PC-9 (cell line): ENCODE measurements at regions not wholly inside any gene's neighbourhood (a gene's known extent, or its start where the extent isn't known, plus 50 kb on each side); places are given as distances from the start of the nearest gene placed in this dataset.

Source experiments
- BruUV-seq: library from RNA; stranded (reverse); fragments of 400-500 nt; replicated peaks from 2 replicates; lab custom pipeline; 2021; lab: Mats Ljungman, UMichigan
- CTCF ChIA-PET: fragments of 300-600 bp; sonication (Branson Sonifier 250); formaldehyde crosslinking; loops from one replicate; lab custom pipeline; 2022; ENCODE audit warnings: antibody characterized with exemption; lab: Charles Lee
- POLR2A ChIA-PET: fragments of 300-600 bp; sonication (Branson Sonifier 250); formaldehyde crosslinking; loops from one replicate; lab custom pipeline; 2022; ENCODE audit warnings: antibody characterized with exemption; ENCODE audit not compliant: unreplicated experiment; lab: Charles Lee
- DNase-seq, 2 experiments: peaks; one replicate each; pipeline versions ENCODE4 v3.0.0 to v3.0.0-alpha.2; 2015 to 2022; ENCODE audit warnings: mixed read lengths in 1 of 2
- H2AFZ ChIP-seq: fragments of 200-600 bp; sonication (generic); 2 replicates; pipeline ENCODE4 v1.8.1; 2017; ENCODE audit warnings: antibody characterized with exemption
- H3F3A ChIP-seq: fragments of 200-600 bp; sonication (generic); 2 replicates; pipeline ENCODE4 v1.8.1; 2017; ENCODE audit warnings: antibody characterized with exemption, mild to moderate bottlenecking, low read depth; ENCODE audit not compliant: insufficient read depth
- H3K27ac ChIP-seq: fragments of 200-600 bp; sonication (generic); 2 replicates; pipeline ENCODE4 v1.6.1; 2016; ENCODE audit warnings: mixed run types
- H3K27me3 ChIP-seq: fragments of 200-600 bp; sonication (generic); 2 replicates; pipeline ENCODE4 v1.6.1; 2016; ENCODE audit warnings: low read depth, mixed run types; ENCODE audit not compliant: insufficient read depth
- H3K36me3 ChIP-seq: fragments of 200-600 bp; sonication (generic); 2 replicates; pipeline ENCODE4 v1.6.1; 2016; ENCODE audit warnings: low read depth, mixed run types
- H3K4me1 ChIP-seq: fragments of 200-600 bp; sonication (generic); replicated peaks from 2 replicates; pipeline ENCODE4 v1.6.1; 2016; ENCODE audit warnings: mixed run types; ENCODE audit not compliant: insufficient read depth
- H3K4me2 ChIP-seq: fragments of 200-600 bp; sonication (generic); 2 replicates; pipeline ENCODE4 v1.6.1; 2017; ENCODE audit warnings: mixed run types
- H3K4me3 ChIP-seq: fragments of 200-600 bp; sonication (generic); 2 replicates; pipeline ENCODE4 v1.6.1; 2016; ENCODE audit warnings: mixed run types
- H3K79me2 ChIP-seq: fragments of 200-600 bp; sonication (generic); 2 replicates; pipeline ENCODE4 v1.6.1; 2017; ENCODE audit warnings: low read depth, mixed run types
- H3K9me2 ChIP-seq: fragments of 200-600 bp; sonication (generic); 2 replicates; pipeline ENCODE4 v1.8.1; 2017; ENCODE audit warnings: mild to moderate bottlenecking; ENCODE audit not compliant: insufficient read depth
- H3K9me3 ChIP-seq: fragments of 200-600 bp; sonication (generic); 2 replicates; pipeline ENCODE4 v1.8.1; 2016; ENCODE audit warnings: low read depth; ENCODE audit not compliant: insufficient read depth
- H4K20me1 ChIP-seq: fragments of 200-600 bp; sonication (generic); 2 replicates; pipeline ENCODE4 v1.8.1; 2017; ENCODE audit not compliant: insufficient read depth
- CTCF ChIP-seq: fragments of 200-600 bp; sonication (generic); conservative IDR thresholded peaks from 2 replicates; pipeline ENCODE4 v1.6.1; 2017; ENCODE audit warnings: mixed run types, antibody characterized with exemption, mild to moderate bottlenecking, moderate library complexity
- EZH2 ChIP-seq: fragments of 200-600 bp; sonication (generic); IDR thresholded peaks from 2 replicates; pipeline ENCODE4 v1.8.0; 2017; ENCODE audit warnings: antibody characterized with exemption, low read depth
- intact Hi-C: fragments of 100-400 bp; cut with micrococcal nuclease; formaldehyde crosslinking; loops from one replicate; pipeline ENCODE4 v1.10.0; 2022; ENCODE audit not compliant: unreplicated experiment

GRCh38 chr4:106425576-106425975, 57.0 kb upstream of the GIMD1 start:
- Histone ChIP-seq H3K27me3 (no peaks in the 10 kb centered on the region), H3K79me2 (no peaks in the 10 kb centered on the region), H3F3A (no peaks in the 10 kb centered on the region), H3K4me2 (no peak overlapping the region), H3K36me3 (no peaks in the 10 kb centered on the region), H3K4me3 (no peak overlapping the region), H4K20me1 (no peaks in the 10 kb centered on the region), H3K9me3 (no peaks in the 10 kb centered on the region), H3K4me1 (no peaks in the 10 kb centered on the region), H3K27ac (no peak overlapping the region), H3K9me2 (no peaks in the 10 kb centered on the region), H2AFZ (no peak overlapping the region)
- CTCF ChIA-PET, result no interaction called here
- POLR2A ChIA-PET, result no interaction called here
- no peak for DNase-seq
- no TSS peak for BruUV-seq
- TF ChIP-seq EZH2, result no peak
- intact Hi-C loops, result no loop called here

GRCh38 chr4:106424426-106424825, 55.8 kb upstream of the GIMD1 start:
- no TSS peak for BruUV-seq

DNA sequence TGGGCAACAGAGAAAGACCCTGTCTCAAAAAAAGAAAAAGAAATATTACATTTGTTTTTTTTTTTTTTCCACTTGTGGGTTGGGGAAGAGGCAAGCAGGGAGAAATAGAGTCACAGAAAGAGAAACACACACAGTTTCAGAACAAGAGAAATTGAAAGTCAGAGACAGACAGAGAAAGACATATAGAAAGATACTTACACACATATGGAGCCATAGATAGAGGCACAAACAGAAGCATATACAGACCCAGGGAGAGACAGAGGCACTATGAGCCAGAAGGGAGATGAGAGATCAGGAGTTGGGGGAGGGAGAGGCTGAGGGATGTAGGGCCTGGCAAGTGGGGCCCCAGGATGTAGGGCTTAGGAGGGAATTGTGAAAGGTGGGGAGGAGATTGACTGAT, 55.2 kb upstream of the GIMD1 start:
- no peak overlapping the region for H3K27ac ChIP-seq
- H3K36me3 ChIP-seq, result no peaks in the 10 kb centered on the region
- no peaks in the 10 kb centered on the region for H3K79me2 ChIP-seq
- TF ChIP-seq CTCF, result no peak
- POLR2A ChIA-PET, result no interaction called here
- no peaks in the 10 kb centered on the region for H3K4me1 ChIP-seq
- intact Hi-C loops, result no loop called here
- no peaks in the 10 kb centered on the region for H3K9me3 ChIP-seq
- no TSS peak for BruUV-seq
- no peak overlapping the region for H3K4me2 ChIP-seq
- no peaks in the 10 kb centered on the region for H3K27me3 ChIP-seq
- no peak for DNase-seq
- H3K9me2 ChIP-seq, result no peaks in the 10 kb centered on the region
- no peaks in the 10 kb centered on the region for H3F3A ChIP-seq
- no peak overlapping the region for H2AFZ ChIP-seq
- H4K20me1 ChIP-seq, result no peaks in the 10 kb centered on the region
- CTCF ChIA-PET, result no interaction called here
- no peak overlapping the region for H3K4me3 ChIP-seq

More at GRCh38 chr4:106424426-106424825, 55.8 kb upstream of the GIMD1 start:
- Histone ChIP-seq H3K9me2 (no peaks in the 10 kb centered on the region), H3K27me3 (no peaks in the 10 kb centered on the region), H3K4me3 (no peak overlapping the region), H3K79me2 (no peaks in the 10 kb centered on the region), H3K9me3 (no peaks in the 10 kb centered on the region), H3K4me2 (no peak overlapping the region), H4K20me1 (no peaks in the 10 kb centered on the region), H3K4me1 (no peaks in the 10 kb centered on the region), H3K27ac (no peak overlapping the region), H3K36me3 (no peaks in the 10 kb centered on the region), H3F3A (no peaks in the 10 kb centered on the region), H2AFZ (no peak overlapping the region)
- no peak for TF ChIP-seq CTCF
- no peak for TF ChIP-seq EZH2
- intact Hi-C loops, result no loop called here
- ChIA-PET POLR2A (no interaction called here), CTCF (no interaction called here)
- DNase-seq, result no peak

- intact Hi-C loops, result no loop called here
- no peaks in the 10 kb centered on the region for H3K9me3 ChIP-seq
- H3K4me3 ChIP-seq, result no peak overlapping the region
- H3K36me3 ChIP-seq, result no peaks in the 10 kb centered on the region
- H3K27ac ChIP-seq, result no peak overlapping the region
- no peaks in the 10 kb centered on the region for H3K27me3 ChIP-seq
- no peaks in the 10 kb centered on the region for H3K9me2 ChIP-seq
- H3K4me2 ChIP-seq, result no peak overlapping the region
- no peaks in the 10 kb centered on the region for H3K4me1 ChIP-seq
- H2AFZ ChIP-seq, result no peak overlapping the region
- TF ChIP-seq CTCF (no peak), EZH2 (no peak)
- ChIA-PET CTCF (no interaction called here), POLR2A (no interaction called here)
- H4K20me1 ChIP-seq, result no peaks in the 10 kb centered on the region
- H3K79me2 ChIP-seq, result no peaks in the 10 kb centered on the region
- BruUV-seq, result no TSS peak
- H3F3A ChIP-seq, result no peaks in the 10 kb centered on the region
- no peak for DNase-seq
Observed at GRCh38 chr4:106422766-106423165, 54.2 kb upstream of the GIMD1 start.
